ENCODE measurements at regions not wholly inside any gene's neighbourhood (a gene's known extent, or its start where the extent isn't known, plus 50 kb on each side); places are given as distances from the start of the nearest gene placed in this dataset.

DNA sequence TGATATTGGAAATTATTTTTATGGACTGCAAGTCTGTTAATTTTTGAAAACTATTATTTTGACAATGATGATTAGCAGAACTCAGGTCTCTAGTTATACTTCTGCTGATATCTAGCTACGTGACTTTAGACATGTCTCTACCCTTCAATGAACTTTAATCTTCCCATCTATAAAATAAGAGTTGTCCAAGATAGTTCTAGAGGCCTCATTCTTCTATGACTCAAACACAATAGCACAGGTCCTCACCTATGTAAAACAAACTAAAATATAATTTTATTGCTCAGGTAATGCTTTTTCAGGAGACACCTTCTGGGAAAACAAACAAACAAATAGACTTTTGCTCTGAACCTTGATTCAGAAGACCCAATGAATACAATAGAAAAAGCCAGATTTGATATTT lies 544.4 kb upstream of the SETBP1 start:
- Histone ChIP-seq H3K9me3 (ENCODE audit: control insufficient read depth, low read length) (no peaks in the 10 kb centered on the region), H3K27ac (no peak overlapping the region)

DNA sequence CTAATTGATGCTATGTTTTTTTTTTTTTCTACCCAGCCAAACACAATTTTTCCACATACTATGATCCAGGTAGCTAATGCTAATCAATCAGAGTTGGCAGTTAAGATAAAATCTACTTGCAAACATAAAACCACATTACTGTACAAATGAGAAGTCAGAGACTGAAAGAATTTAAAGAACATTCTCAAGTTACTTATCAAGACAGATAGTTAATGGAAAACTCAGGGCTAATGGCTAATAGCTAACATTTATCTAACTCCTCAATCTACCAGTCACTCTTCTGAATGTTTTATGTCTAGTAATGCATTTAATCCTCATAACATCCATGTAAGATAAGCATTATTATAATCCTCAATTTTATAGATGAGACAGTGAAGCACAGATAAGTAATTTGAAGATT lies 537.6 kb upstream of the SETBP1 start:
- H3K9ac ChIP-seq: no peak overlapping the region
- H3K4me3 ChIP-seq (ENCODE audit: low read depth, low read length): no peak overlapping the region
- H2AFZ ChIP-seq: no peak overlapping the region
- H3K79me2 ChIP-seq: no peaks in the 10 kb centered on the region
- H3K36me3 ChIP-seq (ENCODE audit: control insufficient read depth, insufficient read depth, low read length): no peaks in the 10 kb centered on the region
- TF ChIP-seq, protein P1, sequence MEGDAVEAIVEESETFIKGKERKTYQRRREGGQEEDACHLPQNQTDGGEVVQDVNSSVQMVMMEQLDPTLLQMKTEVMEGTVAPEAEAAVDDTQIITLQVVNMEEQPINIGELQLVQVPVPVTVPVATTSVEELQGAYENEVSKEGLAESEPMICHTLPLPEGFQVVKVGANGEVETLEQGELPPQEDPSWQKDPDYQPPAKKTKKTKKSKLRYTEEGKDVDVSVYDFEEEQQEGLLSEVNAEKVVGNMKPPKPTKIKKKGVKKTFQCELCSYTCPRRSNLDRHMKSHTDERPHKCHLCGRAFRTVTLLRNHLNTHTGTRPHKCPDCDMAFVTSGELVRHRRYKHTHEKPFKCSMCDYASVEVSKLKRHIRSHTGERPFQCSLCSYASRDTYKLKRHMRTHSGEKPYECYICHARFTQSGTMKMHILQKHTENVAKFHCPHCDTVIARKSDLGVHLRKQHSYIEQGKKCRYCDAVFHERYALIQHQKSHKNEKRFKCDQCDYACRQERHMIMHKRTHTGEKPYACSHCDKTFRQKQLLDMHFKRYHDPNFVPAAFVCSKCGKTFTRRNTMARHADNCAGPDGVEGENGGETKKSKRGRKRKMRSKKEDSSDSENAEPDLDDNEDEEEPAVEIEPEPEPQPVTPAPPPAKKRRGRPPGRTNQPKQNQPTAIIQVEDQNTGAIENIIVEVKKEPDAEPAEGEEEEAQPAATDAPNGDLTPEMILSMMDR (IDR thresholded peaks at IDR 0.05): no peak
- no peaks in the 10 kb centered on the region for H3K4me1 ChIP-seq
- no peak overlapping the region for H3K27ac ChIP-seq
- no peaks in the 10 kb centered on the region for H3K9me3 ChIP-seq (ENCODE audit: control insufficient read depth, low read length)
- H3K27me3 ChIP-seq (ENCODE audit: control insufficient read depth, insufficient read depth, low read length): no peaks in the 10 kb centered on the region
- no peak overlapping the region for H3K4me2 ChIP-seq (ENCODE audit: low read length)

More for the DNA sequence above, 544.4 kb upstream of the SETBP1 start:
- Histone ChIP-seq H3K4me3 (ENCODE audit: low read depth, low read length) (no peak overlapping the region), H3K4me1 (no peaks in the 10 kb centered on the region), H3K36me3 (ENCODE audit: control insufficient read depth, insufficient read depth, low read length) (no peaks in the 10 kb centered on the region), H3K79me2 (no peaks in the 10 kb centered on the region), H3K9ac (no peak overlapping the region), H3K4me2 (ENCODE audit: low read length) (no peak overlapping the region), H3K27me3 (ENCODE audit: control insufficient read depth, insufficient read depth, low read length) (no peaks in the 10 kb centered on the region), H2AFZ (no peak overlapping the region)
- TF ChIP-seq, protein P1 (IDR thresholded peaks at IDR 0.05): no peak

DNA sequence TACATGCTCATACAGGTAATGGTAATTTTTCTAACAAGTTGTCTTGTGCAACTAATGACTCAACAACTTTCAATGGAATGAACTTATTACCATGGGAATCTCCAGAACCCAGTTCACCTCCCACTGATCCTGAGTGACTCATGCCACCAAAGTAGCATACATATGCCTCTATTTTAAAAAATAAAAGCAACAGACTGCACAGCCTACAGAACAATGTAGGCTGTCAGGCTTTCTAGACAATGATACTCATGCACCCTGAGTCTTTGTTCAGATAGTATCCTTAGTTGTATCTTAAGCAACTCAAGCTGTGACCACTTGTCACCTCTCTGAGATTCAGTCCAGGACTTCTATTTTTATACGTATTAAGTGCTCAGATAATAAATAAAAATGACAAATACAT lies 531.0 kb upstream of the SETBP1 start:
- no peak overlapping the region for H3K4me2 ChIP-seq (ENCODE audit: low read length)
- H3K27ac ChIP-seq: no peak overlapping the region
- H3K36me3 ChIP-seq (ENCODE audit: control insufficient read depth, insufficient read depth, low read length): no peaks in the 10 kb centered on the region
- no peak overlapping the region for H3K4me3 ChIP-seq (ENCODE audit: low read depth, low read length)
- H3K9ac ChIP-seq: no peak overlapping the region
- no peaks in the 10 kb centered on the region for H3K79me2 ChIP-seq
- TF ChIP-seq, protein P1 (IDR thresholded peaks at IDR 0.05): no peak
- H3K4me1 ChIP-seq: no peaks in the 10 kb centered on the region
- H2AFZ ChIP-seq: no peak overlapping the region
- H3K27me3 ChIP-seq (ENCODE audit: control insufficient read depth, insufficient read depth, low read length): no peaks in the 10 kb centered on the region
- H3K9me3 ChIP-seq (ENCODE audit: control insufficient read depth, low read length): no peaks in the 10 kb centered on the region

DNA sequence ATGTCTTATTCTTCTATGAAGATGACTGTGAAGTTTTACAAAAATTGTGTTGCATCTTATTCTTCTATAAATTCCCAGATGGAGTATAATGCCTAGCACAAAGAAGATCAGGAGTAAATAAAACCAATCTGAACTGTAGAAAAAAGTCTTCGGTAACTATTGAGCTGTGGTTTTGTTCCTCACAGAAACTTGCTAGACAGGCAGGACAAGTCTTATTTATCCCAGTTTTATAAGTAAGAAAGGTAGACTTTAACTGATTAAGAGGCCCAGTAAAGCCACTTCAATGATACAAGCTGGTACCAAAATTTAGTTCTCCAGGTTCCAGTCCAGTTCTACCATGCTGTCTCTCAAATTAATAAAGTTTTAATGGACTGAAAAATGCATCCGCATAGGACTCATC lies 526.7 kb upstream of the SETBP1 start:
- Histone ChIP-seq H3K4me2 (ENCODE audit: low read length) (no peak overlapping the region), H3K36me3 (ENCODE audit: control insufficient read depth, insufficient read depth, low read length) (no peaks in the 10 kb centered on the region), H3K4me1 (no peaks in the 10 kb centered on the region), H3K27me3 (ENCODE audit: control insufficient read depth, insufficient read depth, low read length) (no peaks in the 10 kb centered on the region), H3K9ac (no peak overlapping the region), H3K9me3 (ENCODE audit: control insufficient read depth, low read length) (no peaks in the 10 kb centered on the region), H3K27ac (no peak overlapping the region), H3K79me2 (no peaks in the 10 kb centered on the region), H2AFZ (no peak overlapping the region), H3K4me3 (ENCODE audit: low read depth, low read length) (no peak overlapping the region)
- TF ChIP-seq, protein P1 (IDR thresholded peaks at IDR 0.05): no peak

DNA sequence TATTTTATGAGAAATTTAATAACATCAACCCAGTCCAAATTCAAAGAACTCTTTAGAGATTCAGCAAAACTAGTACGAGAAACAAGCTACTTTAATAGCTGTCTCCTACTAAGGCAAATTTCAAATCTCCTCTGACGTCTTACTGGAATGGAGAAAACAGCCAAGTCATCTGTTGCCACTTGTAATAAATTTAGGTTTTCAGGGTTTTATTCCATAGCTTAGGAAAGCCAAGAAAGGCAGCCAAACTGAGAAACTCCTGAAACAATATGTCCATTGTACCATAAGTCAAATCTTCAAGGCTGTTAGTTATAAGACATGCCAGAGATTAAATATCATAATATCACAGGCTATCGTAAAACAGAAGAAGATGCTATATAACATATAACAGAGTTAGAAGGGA lies 524.6 kb upstream of the SETBP1 start:
- Histone ChIP-seq H3K9me3 (ENCODE audit: control insufficient read depth, low read length) (no peaks in the 10 kb centered on the region), H3K79me2 (no peaks in the 10 kb centered on the region), H3K27me3 (ENCODE audit: control insufficient read depth, insufficient read depth, low read length) (no peaks in the 10 kb centered on the region), H3K4me2 (ENCODE audit: low read length) (no peak overlapping the region), H3K4me3 (ENCODE audit: low read depth, low read length) (no peak overlapping the region), H2AFZ (no peak overlapping the region), H3K9ac (no peak overlapping the region), H3K4me1 (no peaks in the 10 kb centered on the region), H3K36me3 (ENCODE audit: control insufficient read depth, insufficient read depth, low read length) (no peaks in the 10 kb centered on the region), H3K27ac (no peak overlapping the region)
- TF ChIP-seq, protein P1 (IDR thresholded peaks at IDR 0.05): no peak
